IMR-90 (cell line): ENCODE measurements at regions not wholly inside any gene's neighbourhood (a gene's known extent, or its start where the extent isn't known, plus 50 kb on each side); places are given as distances from the start of the nearest gene placed in this dataset.

ENCODE experiments used
- ATAC-seq: fragments of 200-7000 bp; cut with Tn5 transposase; 2 replicates; pipeline ENCODE4 v1.9.1; 2020; ENCODE audit warnings: low read depth, mild to moderate bottlenecking, moderate library complexity
- BruUV-seq: library from RNA; stranded (reverse); fragments of 400-500 nt; replicated peaks from 2 replicates; lab custom pipeline; 2021; lab: Mats Ljungman, UMichigan
- CTCF ChIA-PET: fragments of 300-600 bp; formaldehyde crosslinking; extraction: SDS; loops from one replicate; lab custom pipeline; 2021; ENCODE audit warnings: antibody characterized with exemption; lab: Yijun Ruan, JAX
- POLR2A ChIA-PET: fragments of 300-600 bp; sonication (Branson Sonifier 250); formaldehyde crosslinking; loops from one replicate; lab custom pipeline; 2022; ENCODE audit warnings: antibody characterized with exemption; ENCODE audit not compliant: unreplicated experiment; lab: Charles Lee
- DNase-seq: peaks from one replicate; pipeline ENCODE4 v3.0.0; 2013
- H2AFZ ChIP-seq: replicated peaks from 2 replicates; pipeline ENCODE3; 2013; ENCODE audit warnings: low read length, mild to moderate bottlenecking; ENCODE audit not compliant: poor library complexity
- H2AK5ac ChIP-seq: 2 replicates; pipeline ENCODE4 v1.6.1; 2013; ENCODE audit warnings: low read depth, low read length, inconsistent platforms
- H2AK9ac ChIP-seq: replicated peaks from 2 replicates; pipeline ENCODE3; 2013; ENCODE audit warnings: mild to moderate bottlenecking, low read depth, low read length, moderate library complexity; ENCODE audit not compliant: poor library complexity
- H2BK120ac ChIP-seq: 2 replicates; pipeline ENCODE4 v1.6.1; 2013; ENCODE audit warnings: low read depth, low read length, inconsistent platforms
- H2BK15ac ChIP-seq: 3 replicates; pipeline ENCODE4 v1.6.1; 2013; ENCODE audit warnings: low read depth, low read length, inconsistent platforms
- H2BK20ac ChIP-seq: 2 replicates; pipeline ENCODE4 v1.6.1; 2013; ENCODE audit warnings: low read depth, mild to moderate bottlenecking, inconsistent platforms, low read length, moderate library complexity
- H2BK5ac ChIP-seq: 2 replicates; pipeline ENCODE4 v1.6.1; 2013; ENCODE audit warnings: mild to moderate bottlenecking, low read depth, low read length, inconsistent platforms; ENCODE audit not compliant: poor library complexity, severe bottlenecking
- H3K14ac ChIP-seq: replicated peaks from 2 replicates; pipeline ENCODE4 v1.6.1; 2013; ENCODE audit warnings: low read depth, low read length, inconsistent platforms
- H3K18ac ChIP-seq: 2 replicates; pipeline ENCODE4 v1.6.1; 2013; ENCODE audit warnings: low read depth, low read length, control low read depth
- H3K23ac ChIP-seq: 2 replicates; pipeline ENCODE4 v1.6.1; 2013; ENCODE audit warnings: low read depth, low read length, inconsistent platforms
- H3K27ac ChIP-seq: 2 replicates; pipeline ENCODE4 v1.5.1; 2013; ENCODE audit warnings: mild to moderate bottlenecking, control low read depth, low read length; ENCODE audit not compliant: insufficient read depth
- H3K27me3 ChIP-seq: 2 replicates; pipeline ENCODE4 v1.6.1; 2013; ENCODE audit warnings: low read length; ENCODE audit not compliant: control insufficient read depth, insufficient read depth
- H3K36me3 ChIP-seq: 2 replicates; pipeline ENCODE4 v1.6.1; 2013; ENCODE audit warnings: low read length, mixed read lengths; ENCODE audit not compliant: control insufficient read depth, insufficient read depth
- H3K4ac ChIP-seq: 2 replicates; pipeline ENCODE4 v1.6.1; 2013; ENCODE audit warnings: low read depth, low read length, inconsistent platforms
- H3K4me1 ChIP-seq: 2 replicates; pipeline ENCODE4 v1.6.1; 2013; ENCODE audit warnings: low read length, mixed read lengths; ENCODE audit not compliant: control insufficient read depth, insufficient read depth
- H3K4me2 ChIP-seq: 2 replicates; pipeline ENCODE4 v1.6.1; 2013; ENCODE audit warnings: low read depth, mild to moderate bottlenecking, control low read depth, low read length, moderate library complexity
- H3K4me3 ChIP-seq: 2 replicates; pipeline ENCODE4 v1.5.1; 2013; ENCODE audit warnings: low read depth, mild to moderate bottlenecking, control low read depth, low read length, moderate library complexity; ENCODE audit not compliant: insufficient read depth
- H3K56ac ChIP-seq: 2 replicates; pipeline ENCODE4 v1.6.1; 2013; ENCODE audit warnings: low read length, inconsistent platforms; ENCODE audit not compliant: insufficient read depth; ENCODE audit errors: extremely low read depth
- H3K79me1 ChIP-seq, 2 experiments: 2 replicates each; pipeline ENCODE4 v1.6.1; 2013; ENCODE audit warnings: low read length in 2 of 2, inconsistent platforms in 1 of 2, low read depth in 1 of 2
- H3K9ac ChIP-seq: 2 replicates; pipeline ENCODE4 v1.6.1; 2013; ENCODE audit warnings: low read depth, low read length, control low read depth
- H3K9me1 ChIP-seq: 2 replicates; pipeline ENCODE4 v1.6.1; 2013; ENCODE audit warnings: low read length, inconsistent platforms; ENCODE audit not compliant: insufficient read depth
- H3K9me3 ChIP-seq: 2 replicates; pipeline ENCODE4 v1.6.1; 2013; ENCODE audit warnings: low read length; ENCODE audit not compliant: control insufficient read depth, insufficient read depth
- H4K20me1 ChIP-seq: 2 replicates; pipeline ENCODE4 v1.6.1; 2013; ENCODE audit warnings: low read length, inconsistent platforms; ENCODE audit not compliant: insufficient read depth
- H4K5ac ChIP-seq: 2 replicates; pipeline ENCODE4 v1.6.1; 2013; ENCODE audit warnings: mild to moderate bottlenecking, low read depth, low read length, control low read depth
- H4K8ac ChIP-seq, 2 experiments: 2 replicates each; pipeline ENCODE4 v1.6.1; 2013; ENCODE audit warnings: low read depth in 2 of 2, low read length in 2 of 2, control low read depth in 1 of 2, inconsistent platforms in 1 of 2
- H4K91ac ChIP-seq: 2 replicates; pipeline ENCODE4 v1.6.1; 2013; ENCODE audit warnings: low read depth, low read length, inconsistent platforms; ENCODE audit not compliant: insufficient read depth
- CTCF ChIP-seq: conservative IDR thresholded peaks from 2 replicates; pipeline ENCODE4 v1.5.1; 2012; ENCODE audit warnings: mild to moderate bottlenecking, low read depth, low read length, improper control_type of control experiment
- RAD21 ChIP-seq: IDR thresholded peaks from 2 replicates; pipeline ENCODE4 v1.6.1; 2012; ENCODE audit warnings: low read length, improper control_type of control experiment
- WGBS, 2 experiments: methylation state at CpG; one replicate each; pipeline versions ENCODE4 v1.1.5 to v1.1.7; 2013; ENCODE audit warnings: missing lambda C conversion rate in 2 of 2; ENCODE audit not compliant: insufficient read length in 1 of 2; ENCODE audit errors: extremely low coverage in 2 of 2; 5-methylcytosine and 5-hydroxymethylcytosine counted together
- dilution Hi-C: fragments of 300-500 bp; cut with HindIII; formaldehyde crosslinking; loops from one replicate; pipeline ENCODE4 v1.14.3; 2018; ENCODE audit warnings: low sequenced_read_pairs; ENCODE audit not compliant: unreplicated experiment
- in situ Hi-C: fragments of 300-500 bp; cut with MboI; formaldehyde crosslinking; loops from 3 replicates; pipeline ENCODE4 v1.14.3; 2019; ENCODE audit warnings: low sequenced_read_pairs, inconsistent platforms, mixed read lengths
- intact Hi-C: fragments of 100-400 bp; cut with micrococcal nuclease; formaldehyde crosslinking; loops from 2 replicates; pipeline ENCODE4 v1.10.0; 2022

GRCh38 chr10:53003094-53003493 lies 230.5 kb upstream of the MBL2 start:
- Histone ChIP-seq H2AK9ac (no peak overlapping the region), H4K20me1 (no peaks in the 10 kb centered on the region), H3K36me3 (no peaks in the 10 kb centered on the region), H3K23ac (no peak overlapping the region), H3K14ac (no peak overlapping the region), H3K4me1 (no peaks in the 10 kb centered on the region), H3K9ac (no peak overlapping the region), H3K18ac (no peak overlapping the region), H3K9me3 (no peaks in the 10 kb centered on the region), H2BK15ac (no peak overlapping the region), H3K4me2 (no peak overlapping the region), H3K79me1 (no peaks in the 10 kb centered on the region), H4K8ac (no peak overlapping the region), H4K5ac (no peak overlapping the region), H3K4ac (no peak overlapping the region), H3K27ac (no peak overlapping the region), H3K9me1 (no peaks in the 10 kb centered on the region), H3K4me3 (no peak overlapping the region), H2AFZ (no peak overlapping the region), H2BK5ac (no peak overlapping the region), H2AK5ac (no peak overlapping the region), H3K56ac (no peak overlapping the region), H4K91ac (no peak overlapping the region), H2BK120ac (no peak overlapping the region), H2BK20ac (no peak overlapping the region), H3K27me3 (no peaks in the 10 kb centered on the region)
- no peak for ATAC-seq
- no peak for DNase-seq
- ChIA-PET CTCF (no interaction called here), POLR2A (no interaction called here)
- dilution Hi-C loops = no loop called here
- TF ChIP-seq CTCF (no peak), RAD21 (no peak)
- in situ Hi-C loops = no loop called here
- intact Hi-C loops = no loop called here
- BruUV-seq = no TSS peak
- WGBS, 2 experiments = no CpG with 5 or more reads among the region's 5 CpGs
